Stimulated activated CD4-positive, alpha-beta T cell treated with anti-CD3 and anti-CD28 coated beads, Interleukin-15, amount 100 ng/mL, for 1 hour (primary cell): ENCODE measurements at regions not wholly inside any gene's neighbourhood (a gene's known extent, or its start where the extent isn't known, plus 50 kb on each side); places are given as distances from the start of the nearest gene placed in this dataset.

ENCODE experiments used
- DNase-seq, 2 donors: peaks; one replicate each; pipeline ENCODE4 v3.0.0-alpha.2; 2020; ENCODE audit warnings: low read depth in 1 of 2, low spot score in 1 of 2

GRCh38 chr19:28494461-28494860 lies 718.5 kb downstream of the UQCRFS1 start:
- no peak for DNase-seq

- no peak for DNase-seq
Observed at GRCh38 chr19:28493884-28494283, 719.1 kb downstream of the UQCRFS1 start.

- DNase-seq = no peak
Observed at GRCh38 chr19:28492621-28493020, 720.3 kb downstream of the UQCRFS1 start.

- no peak for DNase-seq
Observed at GRCh38 chr19:28492201-28492600, 720.8 kb downstream of the UQCRFS1 start.

GRCh38 chr19:28489776-28490175 lies 723.2 kb downstream of the UQCRFS1 start:
- DNase-seq = no peak

- no peak for DNase-seq
Observed at GRCh38 chr19:28489126-28489660, 723.8 kb downstream of the UQCRFS1 start.

GRCh38 chr19:28487999-28488398 lies 725.0 kb downstream of the UQCRFS1 start:
- DNase-seq = no peak

- DNase-seq = no peak
Observed at GRCh38 chr19:28486926-28487325, 726.0 kb downstream of the UQCRFS1 start.

GRCh38 chr19:28486473-28486872 lies 726.5 kb downstream of the UQCRFS1 start:
- no peak for DNase-seq

- no peak for DNase-seq
Observed at GRCh38 chr19:28485292-28485691, 727.7 kb downstream of the UQCRFS1 start.

GRCh38 chr19:28483197-28483596 lies 729.8 kb downstream of the UQCRFS1 start:
- DNase-seq = no peak

- no peak for DNase-seq
Observed at GRCh38 chr19:28482221-28482620, 730.7 kb downstream of the UQCRFS1 start.

- no peak for DNase-seq
Observed at GRCh38 chr19:28481674-28482073, 731.3 kb downstream of the UQCRFS1 start.

GRCh38 chr19:28475525-28475924 lies 737.4 kb downstream of the UQCRFS1 start:
- DNase-seq = no peak

- no peak for DNase-seq
Observed at GRCh38 chr19:28472843-28473242, 740.1 kb downstream of the UQCRFS1 start.

- no peak for DNase-seq
Observed at GRCh38 chr19:28471731-28472510, 741.0 kb downstream of the UQCRFS1 start.

- no peak for DNase-seq
Observed at GRCh38 chr19:28469544-28469943, 743.4 kb downstream of the UQCRFS1 start.

GRCh38 chr19:28468701-28469459 lies 744.1 kb downstream of the UQCRFS1 start:
- no peak for DNase-seq

- DNase-seq = peak in 1 of 2 donors; percentile 45
Observed at GRCh38 chr19:28466107-28467045, 746.6 kb downstream of the UQCRFS1 start.

GRCh38 chr19:28465371-28466086 lies 747.4 kb downstream of the UQCRFS1 start:
- no peak for DNase-seq
